NCI-H748 treated with DMSO at 0.1 percent for 48 hours (cell line): ENCODE measurements at regions not wholly inside any gene's neighbourhood (a gene's known extent, or its start where the extent isn't known, plus 50 kb on each side); places are given as distances from the start of the nearest gene placed in this dataset.

Experiments used
- DNase-seq: peaks from one replicate; lab custom pipeline; 2025; lab: John Stamatoyannopoulos, UW

DNA sequence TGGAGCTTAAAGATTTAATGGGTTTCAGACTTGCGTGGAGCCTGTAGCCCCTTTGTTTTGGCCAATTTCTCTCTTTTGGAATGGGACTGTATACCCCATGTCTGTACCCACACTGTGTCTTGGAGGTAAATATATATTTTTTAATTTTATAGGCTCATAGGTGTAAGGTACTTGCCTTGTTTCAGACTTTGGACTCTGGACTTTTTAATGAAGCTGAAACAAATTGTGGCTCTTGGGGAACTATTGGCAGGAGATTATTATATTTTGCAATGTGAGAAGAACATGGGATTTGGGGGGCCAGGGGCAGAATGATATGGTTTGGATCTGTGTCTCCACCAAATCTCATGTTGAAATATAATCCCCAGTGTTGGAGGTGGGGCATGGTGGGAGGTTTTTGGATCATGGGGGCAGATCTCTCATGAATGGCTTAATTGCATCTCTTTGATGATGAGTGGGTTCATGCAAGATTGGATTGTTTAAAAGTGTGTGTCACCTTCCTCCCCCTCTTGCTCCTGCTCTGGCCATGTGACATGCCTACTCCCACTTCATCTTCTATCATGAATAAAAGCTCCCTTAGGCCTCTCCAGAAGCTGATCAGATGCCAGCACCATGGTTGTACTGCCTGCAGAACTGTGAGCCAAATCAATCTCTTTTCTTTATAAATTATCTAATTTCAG lies 74.1 kb upstream of the ARHGAP20 start:
- DNase-seq = no peak

DNA sequence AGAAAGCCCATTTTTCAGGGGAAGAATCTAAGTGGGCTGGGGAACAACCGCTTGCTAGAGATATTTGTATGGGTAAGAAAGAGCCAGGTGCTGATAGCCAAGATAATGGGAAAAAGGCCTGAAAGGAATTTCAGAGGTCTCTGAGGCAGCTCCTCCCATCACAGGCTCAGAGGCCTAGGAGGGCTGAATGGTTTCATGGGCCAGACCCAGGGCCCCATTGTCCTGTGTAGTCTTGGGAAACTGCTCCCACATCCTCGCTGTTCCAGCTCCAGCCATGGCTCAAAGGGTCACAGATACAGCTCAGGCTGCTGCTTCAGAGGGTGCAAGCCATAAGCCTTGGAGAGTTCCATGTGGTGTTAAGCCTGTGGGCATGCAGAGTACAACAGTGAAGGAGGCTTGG lies 73.2 kb upstream of the ARHGAP20 start:
- no peak for DNase-seq

DNA sequence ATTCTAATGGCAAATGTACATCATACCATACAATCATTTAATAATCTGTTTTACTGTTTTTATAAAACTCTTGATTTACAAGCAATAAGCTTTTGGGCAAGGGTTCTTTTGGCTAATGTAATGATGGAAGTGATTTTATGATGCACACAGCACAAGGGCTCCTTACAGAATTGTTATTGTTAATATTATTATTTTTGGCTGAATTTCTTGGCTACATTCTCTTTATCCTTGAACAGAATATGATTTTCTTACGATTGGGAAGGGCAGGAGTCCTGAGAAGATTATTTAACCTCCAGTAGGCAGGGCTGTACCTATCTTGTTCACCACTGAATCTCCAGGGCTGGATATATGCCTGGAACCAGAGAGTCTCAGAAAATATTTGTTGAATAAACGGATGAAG lies 70.4 kb upstream of the ARHGAP20 start:
- DNase-seq = no peak

DNA sequence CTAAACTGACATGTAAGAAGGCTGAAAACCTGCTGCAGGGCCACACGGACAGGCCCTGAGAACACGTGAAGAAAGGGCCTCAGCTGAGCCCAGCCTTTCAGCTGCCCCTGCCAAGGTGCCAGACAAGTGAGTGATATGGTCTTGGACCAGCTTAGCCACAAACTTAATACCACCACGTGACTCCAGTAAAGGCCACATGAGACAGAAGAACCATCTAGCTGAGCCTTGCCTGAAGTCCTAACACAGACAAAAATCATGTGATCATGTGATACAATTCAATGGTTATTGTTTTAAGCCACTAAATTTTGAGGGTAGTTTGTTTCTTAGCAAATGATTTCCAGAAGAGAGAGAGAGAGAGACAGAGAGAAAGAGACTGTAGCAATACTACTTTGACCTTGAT lies 66.9 kb upstream of the ARHGAP20 start:
- no peak for DNase-seq

DNA sequence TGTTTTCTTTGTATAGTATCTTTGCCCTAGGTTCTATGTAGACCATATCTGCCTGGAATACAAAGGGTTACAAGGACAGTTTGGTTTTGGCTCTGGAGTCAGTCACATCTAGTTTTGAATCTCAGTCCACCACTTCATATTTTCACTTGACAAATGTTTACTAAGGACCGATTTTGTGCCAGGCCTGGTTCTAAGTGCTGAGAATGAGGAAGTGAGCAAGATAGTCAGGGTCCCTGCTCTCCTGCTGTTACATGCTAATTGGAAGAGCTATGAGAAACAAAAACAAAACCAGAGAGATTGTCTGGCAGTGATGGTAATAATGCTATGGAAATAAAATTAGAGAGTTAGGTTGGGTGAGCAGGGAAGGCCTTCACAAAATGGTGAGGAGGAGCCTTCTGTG lies 66.1 kb upstream of the ARHGAP20 start:
- no peak for DNase-seq

DNA sequence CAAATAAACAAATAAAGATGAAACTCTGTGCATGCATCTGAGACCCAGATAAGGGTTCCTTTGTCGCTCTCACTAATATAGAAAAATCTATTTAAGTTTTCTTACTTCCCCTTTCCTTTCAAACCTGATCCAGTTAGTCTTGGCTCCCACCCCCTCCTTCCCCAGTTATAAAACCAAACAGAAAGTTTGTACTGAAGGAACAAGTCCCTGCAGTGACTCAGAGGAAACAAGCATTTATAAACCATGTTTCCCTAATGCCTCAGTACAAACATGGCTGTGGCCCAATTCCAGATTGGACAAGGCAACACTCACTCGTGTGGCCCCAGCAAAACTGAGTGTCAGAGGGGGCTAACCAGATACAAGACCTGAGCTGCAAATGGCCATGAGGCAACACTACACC lies 65.5 kb upstream of the ARHGAP20 start:
- no peak for DNase-seq

DNA sequence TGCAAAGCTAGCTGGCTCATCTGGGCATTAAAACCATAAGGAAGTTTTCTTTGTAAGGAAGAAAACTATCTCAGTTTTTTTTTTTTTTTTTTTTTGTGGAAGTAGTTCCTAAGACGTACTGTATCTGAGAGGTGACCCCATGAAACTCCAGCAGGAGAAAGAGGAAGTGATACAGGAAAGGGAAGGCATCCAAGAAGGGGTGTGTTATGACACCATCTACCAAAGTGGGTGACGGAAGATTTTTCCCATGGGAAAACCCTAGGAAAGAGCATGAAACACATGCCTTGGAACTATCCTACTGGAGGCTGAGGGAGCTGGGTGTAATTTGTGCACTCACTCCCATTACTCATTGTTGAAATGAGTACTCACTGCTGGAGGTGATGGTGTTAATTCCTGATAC lies 63.8 kb upstream of the ARHGAP20 start:
- no peak for DNase-seq

DNA sequence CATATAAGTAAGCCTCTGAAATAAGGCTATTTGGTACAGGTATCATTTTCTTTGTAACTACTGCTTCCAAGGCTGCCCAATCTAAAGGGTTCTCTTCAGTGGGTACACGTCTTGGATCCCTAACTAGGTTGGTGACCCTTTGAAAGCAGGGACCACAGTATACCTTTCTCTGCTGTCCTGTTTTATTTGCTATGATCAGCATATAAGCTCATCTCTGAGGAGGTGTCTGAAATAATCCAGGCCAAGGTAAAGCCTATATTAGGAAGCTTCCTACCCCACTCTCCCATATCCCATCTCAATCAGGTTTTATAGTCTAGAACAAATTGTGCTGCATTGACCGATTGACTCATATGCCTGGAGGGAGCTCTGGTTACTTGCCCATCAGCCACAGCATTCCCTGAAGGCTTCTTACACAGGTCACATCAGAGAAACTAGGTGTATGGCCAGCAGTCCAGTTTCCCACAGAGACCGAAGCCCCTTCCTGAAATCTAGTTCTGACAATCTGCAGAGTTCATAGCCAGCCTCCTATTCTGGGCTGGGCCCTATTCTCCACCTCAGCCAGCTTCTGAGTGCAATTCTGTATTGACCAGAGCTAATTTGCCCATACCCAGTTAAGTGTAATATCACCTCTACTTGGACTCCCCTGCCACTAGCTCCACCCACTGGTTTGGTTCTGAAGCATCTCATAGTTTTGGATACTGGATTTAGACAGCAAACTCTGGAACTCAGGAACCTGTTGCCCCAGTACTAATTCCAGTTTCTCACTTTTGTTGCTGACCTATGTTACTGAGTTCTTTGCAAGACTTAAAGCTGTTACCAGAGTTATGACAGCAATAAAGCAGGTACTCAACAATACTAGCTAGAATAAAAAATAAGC lies 62.1 kb upstream of the ARHGAP20 start:
- DNase-seq = no peak

DNA sequence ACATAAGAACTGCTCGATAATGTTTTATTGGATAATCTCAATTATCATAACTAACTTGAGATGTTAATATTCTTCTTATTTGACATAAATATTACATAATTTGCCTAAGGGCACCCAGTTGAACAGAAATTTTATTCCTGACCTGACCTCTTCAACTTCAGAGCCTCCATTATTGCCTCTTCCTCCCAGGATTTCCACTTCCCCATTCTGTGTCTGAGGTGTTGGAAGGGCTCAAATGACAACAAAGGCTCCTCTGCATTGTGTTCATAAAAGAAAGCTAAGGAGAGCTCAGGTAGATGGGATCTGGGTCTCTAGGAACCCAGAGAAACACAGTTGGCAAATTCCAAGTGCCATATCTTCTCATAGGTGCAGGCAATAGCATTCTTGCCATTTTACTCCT lies 61.2 kb upstream of the ARHGAP20 start:
- DNase-seq = no peak

DNA sequence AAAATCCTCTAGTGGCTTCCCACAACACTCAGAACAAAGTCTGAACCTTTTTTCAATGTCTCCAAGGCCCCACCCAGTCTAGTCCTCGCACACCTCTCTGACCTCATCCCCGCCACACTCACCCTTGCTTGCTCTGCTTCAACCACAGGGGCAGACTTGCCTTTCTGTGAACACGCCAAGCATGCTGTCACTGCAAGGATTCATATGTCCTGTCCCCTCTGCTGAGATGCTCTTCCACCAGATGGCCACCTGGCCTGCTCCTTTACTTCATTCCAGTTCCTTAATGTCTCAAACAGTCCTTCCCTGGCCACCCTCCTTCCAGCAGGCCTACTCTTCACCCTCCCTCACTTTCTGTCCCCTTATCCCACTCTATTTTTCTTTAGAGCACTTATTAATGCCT lies 60.6 kb upstream of the ARHGAP20 start:
- DNase-seq = no peak

DNA sequence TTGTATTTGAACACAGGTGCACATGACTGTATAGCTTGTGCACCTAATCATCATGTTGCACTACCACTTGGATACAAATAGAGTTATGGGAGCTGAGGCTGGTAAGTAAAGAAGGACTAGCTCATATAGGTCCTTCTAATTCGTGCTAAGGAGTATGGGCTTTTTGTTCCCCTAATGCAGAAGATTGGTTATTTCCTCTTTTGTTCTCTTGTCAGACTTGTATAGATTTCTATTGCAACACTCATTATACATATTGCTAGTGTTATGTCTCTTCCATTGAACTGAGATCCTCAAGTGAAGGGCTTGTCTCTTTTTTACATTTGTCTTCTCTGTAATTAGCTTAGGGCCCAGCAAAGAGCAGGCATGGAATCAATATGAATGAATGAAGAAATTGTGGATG lies 54.1 kb upstream of the ARHGAP20 start:
- no peak for DNase-seq

DNA sequence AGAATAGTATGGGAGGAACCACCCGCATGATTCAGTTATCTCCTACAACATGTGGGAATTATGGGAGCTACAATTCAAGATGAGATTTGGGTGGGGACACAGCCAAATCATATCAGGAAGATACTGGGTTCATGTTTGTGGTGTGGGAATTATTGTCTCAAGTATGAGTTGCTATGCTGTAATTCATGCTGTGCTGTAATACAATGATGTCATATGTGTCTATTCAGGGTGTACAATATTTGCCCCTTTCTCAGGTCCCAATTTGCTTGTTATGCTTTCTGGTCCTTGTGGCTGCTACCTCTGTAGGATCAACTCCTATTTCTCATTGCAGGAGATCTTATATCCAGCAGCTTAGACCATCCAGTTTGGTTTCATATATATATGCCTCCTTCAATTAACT lies 52.2 kb upstream of the ARHGAP20 start:
- DNase-seq = no peak

DNA sequence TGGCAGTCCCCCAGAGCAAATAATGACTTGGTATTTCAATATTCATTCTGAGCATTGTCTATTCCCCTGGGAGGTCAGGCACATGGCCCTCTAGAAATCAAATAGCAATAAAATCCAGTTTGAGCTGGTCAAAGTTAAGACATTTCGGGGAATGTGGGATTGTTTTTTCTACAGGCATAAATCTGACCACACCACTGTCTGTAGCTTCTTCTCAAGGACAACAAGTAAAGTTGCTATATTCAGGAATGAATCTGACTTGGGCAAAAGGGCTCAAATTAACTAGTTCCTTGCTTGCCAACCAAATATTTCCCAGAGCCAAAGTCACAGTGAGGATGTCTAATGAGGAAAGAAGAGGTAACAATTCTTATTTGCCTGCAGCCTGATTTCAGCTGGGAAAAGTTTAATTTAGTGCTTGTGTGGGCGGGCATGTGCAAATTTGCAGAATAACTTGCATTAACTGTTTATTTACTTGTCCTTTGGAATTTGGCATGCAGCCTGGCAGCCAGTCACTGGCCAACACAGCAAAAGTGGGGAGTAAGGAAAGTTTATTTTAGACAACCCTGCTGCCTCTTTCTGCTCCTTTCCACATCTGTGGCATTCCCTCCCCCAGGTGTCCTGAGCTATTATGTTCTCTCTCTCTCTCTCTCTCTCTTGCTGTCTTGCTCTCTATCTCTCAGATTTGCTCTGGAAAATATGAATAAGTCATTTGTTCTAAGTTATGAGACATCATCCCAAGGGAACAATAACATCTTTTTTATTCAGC lies 51.2 kb upstream of the ARHGAP20 start:
- no peak for DNase-seq

DNA sequence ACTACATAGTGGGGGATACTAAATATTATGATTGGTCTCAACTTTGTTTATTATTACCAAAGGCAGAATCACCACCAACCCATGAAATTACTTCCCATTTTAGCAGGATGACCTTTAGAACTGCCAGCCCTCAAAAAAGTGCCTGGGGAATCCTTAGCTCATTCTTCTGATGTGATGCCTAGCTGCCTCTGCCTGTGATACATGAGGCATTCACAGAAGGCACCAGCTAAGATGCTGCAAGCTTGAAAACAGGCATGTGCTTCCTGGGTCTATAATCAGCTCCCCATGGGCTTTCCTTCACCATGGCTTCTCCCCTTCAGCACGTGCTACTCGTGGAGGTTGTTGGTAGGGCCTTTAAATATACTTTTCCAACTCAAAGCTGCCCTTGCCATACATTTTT lies 50.4 kb upstream of the ARHGAP20 start:
- DNase-seq = no peak
